H9 (cell line): ENCODE measurements at regions not wholly inside any gene's neighbourhood (a gene's known extent, or its start where the extent isn't known, plus 50 kb on each side); places are given as distances from the start of the nearest gene placed in this dataset.

ENCODE experiments used
- DNase-seq: peaks from one replicate; pipeline ENCODE4 v3.0.0-alpha.2; 2017
- H2AFZ ChIP-seq: one replicate; pipeline ENCODE4 v1.6.1; 2013; ENCODE audit warnings: mild to moderate bottlenecking, low read length, control low read depth, moderate library complexity
- H2AK5ac ChIP-seq: 2 replicates; pipeline ENCODE4 v1.6.1; 2013; ENCODE audit warnings: low read length, control low read depth, mixed read lengths; ENCODE audit not compliant: insufficient read length
- H2BK120ac ChIP-seq: one replicate; pipeline ENCODE4 v1.6.1; 2013; ENCODE audit warnings: low read depth, mild to moderate bottlenecking, low read length, control low read depth, inconsistent platforms; ENCODE audit not compliant: poor library complexity, severe bottlenecking
- H2BK12ac ChIP-seq: 2 replicates; pipeline ENCODE4 v1.6.1; 2013; ENCODE audit warnings: low read length, control low read depth, mixed read lengths, low read depth; ENCODE audit not compliant: insufficient read length
- H2BK15ac ChIP-seq: 2 replicates; pipeline ENCODE4 v1.6.1; 2013; ENCODE audit warnings: low read depth, low read length, control low read depth
- H2BK20ac ChIP-seq: one replicate; pipeline ENCODE4 v1.6.1; 2013; ENCODE audit warnings: low read depth, mild to moderate bottlenecking, low read length, control low read depth, inconsistent platforms; ENCODE audit not compliant: poor library complexity, severe bottlenecking
- H2BK5ac ChIP-seq: 2 replicates; pipeline ENCODE4 v1.6.1; 2013; ENCODE audit warnings: low read length, control low read depth, mixed read lengths; ENCODE audit not compliant: insufficient read length
- H3K14ac ChIP-seq: 2 replicates; pipeline ENCODE4 v1.6.1; 2013; ENCODE audit warnings: low read length, control low read depth; ENCODE audit not compliant: insufficient read depth
- H3K18ac ChIP-seq: 2 replicates; pipeline ENCODE4 v1.6.1; 2013; ENCODE audit warnings: low read depth, mild to moderate bottlenecking, mixed read lengths, low read length, control low read depth; ENCODE audit not compliant: insufficient read length
- H3K23ac ChIP-seq: 2 replicates; pipeline ENCODE4 v1.6.1; 2013; ENCODE audit warnings: low read length, control low read depth, mixed read lengths, low read depth; ENCODE audit not compliant: insufficient read length
- H3K23me2 ChIP-seq: 2 replicates; pipeline ENCODE4 v1.6.1; 2013; ENCODE audit warnings: low read depth, mild to moderate bottlenecking, mixed read lengths, low read length, control low read depth; ENCODE audit not compliant: insufficient read length, poor library complexity, severe bottlenecking
- H3K27ac ChIP-seq: 2 replicates; pipeline ENCODE4 v1.5.1; 2013; ENCODE audit warnings: low read length, control low read depth, mixed read lengths, low read depth; ENCODE audit not compliant: insufficient read length
- H3K27me3 ChIP-seq: 2 replicates; pipeline ENCODE4 v1.6.1; 2013; ENCODE audit warnings: low read length, control low read depth, inconsistent platforms; ENCODE audit not compliant: insufficient read depth
- H3K4ac ChIP-seq: 2 replicates; pipeline ENCODE4 v1.6.1; 2013; ENCODE audit warnings: low read depth, mild to moderate bottlenecking, control low read depth, inconsistent platforms, low read length, moderate library complexity
- H3K4me1 ChIP-seq: 2 replicates; pipeline ENCODE4 v1.6.1; 2013; ENCODE audit warnings: low read length, control low read depth, inconsistent platforms; ENCODE audit not compliant: insufficient read depth
- H3K4me2 ChIP-seq: 2 replicates; pipeline ENCODE4 v1.6.1; 2013; ENCODE audit warnings: low read length, control low read depth, mixed read lengths; ENCODE audit not compliant: insufficient read length, insufficient read depth
- H3K56ac ChIP-seq: 2 replicates; pipeline ENCODE4 v1.6.1; 2013; ENCODE audit warnings: low read depth, mild to moderate bottlenecking, mixed read lengths, low read length, control low read depth; ENCODE audit not compliant: insufficient read length
- H3K79me1 ChIP-seq: 2 replicates; pipeline ENCODE4 v1.6.1; 2013; ENCODE audit warnings: low read depth, mild to moderate bottlenecking, moderate library complexity, low read length, control low read depth, inconsistent platforms; ENCODE audit not compliant: insufficient read depth, poor library complexity, severe bottlenecking
- H3K79me2 ChIP-seq: 2 replicates; pipeline ENCODE4 v1.6.1; 2013; ENCODE audit warnings: low read length, control low read depth, inconsistent platforms; ENCODE audit not compliant: insufficient read depth
- H3K9ac ChIP-seq: 2 replicates; pipeline ENCODE4 v1.6.1; 2013; ENCODE audit warnings: low read length, control low read depth, mixed read lengths; ENCODE audit not compliant: insufficient read length; ENCODE audit errors: extremely low read depth
- H3K9me3 ChIP-seq: one replicate; pipeline ENCODE4 v1.6.1; 2013; ENCODE audit warnings: low read depth, low read length, inconsistent platforms; ENCODE audit not compliant: control insufficient read depth
- H3T11ph ChIP-seq: one replicate; pipeline ENCODE4 v1.6.1; 2013; ENCODE audit warnings: mild to moderate bottlenecking, low read length, control low read depth, inconsistent platforms
- H4K20me1 ChIP-seq: one replicate; pipeline ENCODE4 v1.6.1; 2013; ENCODE audit not compliant: control insufficient read depth, insufficient read length, insufficient read depth
- H4K5ac ChIP-seq: 2 replicates; pipeline ENCODE4 v1.6.1; 2013; ENCODE audit warnings: low read depth, mild to moderate bottlenecking, mixed read lengths, low read length, control low read depth; ENCODE audit not compliant: insufficient read length
- H4K8ac ChIP-seq: replicated peaks from 2 replicates; pipeline ENCODE4 v1.6.1; 2013; ENCODE audit warnings: low read length, control low read depth, mixed read lengths, low read depth; ENCODE audit not compliant: insufficient read length
- H4K91ac ChIP-seq: 2 replicates; pipeline ENCODE4 v1.6.1; 2013; ENCODE audit warnings: low read depth, mild to moderate bottlenecking, moderate library complexity, mixed read lengths, low read length, control low read depth; ENCODE audit not compliant: insufficient read length
- H3K27ac Mint-ChIP-seq, 3 experiments: 2 replicates in 2 of 3; 3 replicates in 1 of 3; pipeline ENCODE4 v1.8.0; 2020 to 2021; ENCODE audit warnings: mixed read lengths in 3 of 3, mild to moderate bottlenecking in 1 of 3, moderate library complexity in 1 of 3
- H3K27me3 Mint-ChIP-seq: 2 replicates; pipeline ENCODE4 v1.8.0; 2021; ENCODE audit warnings: low read depth, mild to moderate bottlenecking, moderate library complexity, mixed read lengths
- H3K36me3 Mint-ChIP-seq, 3 experiments: 2 replicates in 2 of 3; 3 replicates in 1 of 3; pipeline ENCODE4 v1.8.0; 2020 to 2021; ENCODE audit warnings: low read depth in 3 of 3, mixed read lengths in 3 of 3; ENCODE audit not compliant: insufficient read depth in 1 of 3
- H3K4me1 Mint-ChIP-seq, 2 experiments: 2 replicates each; pipeline ENCODE4 v1.8.0; 2020; ENCODE audit warnings: mixed read lengths in 2 of 2
- H3K4me3 Mint-ChIP-seq, 2 experiments: 2 replicates in 1 of 2; 3 replicates in 1 of 2; pipeline ENCODE4 v1.8.0; 2020 to 2021; ENCODE audit warnings: mild to moderate bottlenecking in 2 of 2, mixed read lengths in 2 of 2, moderate library complexity in 1 of 2
- H3K9me3 Mint-ChIP-seq, 2 experiments: 2 replicates in 1 of 2; 3 replicates in 1 of 2; pipeline ENCODE4 v1.8.0; 2020; ENCODE audit warnings: mild to moderate bottlenecking in 2 of 2, mixed read lengths in 2 of 2, moderate library complexity in 1 of 2
- TF ChIP-seq, protein P1 (sequence below): fragments of 200-600 bp; sonication (generic); conservative IDR thresholded peaks from 3 replicates; pipeline ENCODE4 v1.8.0; 2021; ENCODE audit warnings: antibody characterized with exemption, mild to moderate bottlenecking

DNA sequence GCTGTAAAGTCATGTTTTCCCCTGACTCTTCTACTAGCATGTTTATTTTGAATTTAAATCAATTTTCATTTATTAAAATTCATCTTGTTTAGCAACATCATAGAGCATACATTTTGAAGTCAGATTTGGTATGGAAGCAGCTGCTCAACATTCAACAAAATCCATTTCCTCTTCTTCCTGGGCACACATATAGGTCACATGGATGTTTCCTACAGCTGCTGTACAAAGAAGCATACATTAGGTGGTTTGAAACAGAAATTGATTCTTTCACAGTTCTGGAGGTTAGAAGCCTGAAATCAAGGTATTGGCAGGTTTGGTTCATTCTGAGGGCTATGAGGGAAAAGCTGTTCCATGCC lies 495.2 kb downstream of the RFPL4B start:
- H2BK20ac ChIP-seq: no peak overlapping the region
- no peak overlapping the region for H3K4ac ChIP-seq
- no peak overlapping the region for H4K91ac ChIP-seq
- H3K27me3 ChIP-seq: no peaks in the 10 kb centered on the region
- H3K23me2 ChIP-seq: no peaks in the 10 kb centered on the region
- H3K56ac ChIP-seq: no peak overlapping the region
- no peak for DNase-seq
- no peak overlapping the region for H2AFZ ChIP-seq
- no peak overlapping the region for H3K14ac ChIP-seq
- no peak overlapping the region for H3K9ac ChIP-seq
- no peaks in the 10 kb centered on the region for H3K9me3 ChIP-seq
- no peak overlapping the region for H3K23ac ChIP-seq
- Mint-ChIP-seq H3K4me3 (no peak overlapping the region), H3K4me1 (no peaks in the 10 kb centered on the region), H3K9me3 (no peaks in the 10 kb centered on the region; a peak in 1 of 5 replicates), H3K27me3 (no peaks in the 10 kb centered on the region), H3K27ac (no peak overlapping the region), H3K36me3 (peaks cover 0 to 4% (median 0%) of the 10 kb centered on the region in 3 experiments; a peak in 1 of 7 replicates)
- H3K4me2 ChIP-seq: no peak overlapping the region
- H4K20me1 ChIP-seq: no peaks in the 10 kb centered on the region
- H2BK12ac ChIP-seq: no peak overlapping the region
- no peaks in the 10 kb centered on the region for H3K79me2 ChIP-seq
- no peak overlapping the region for H4K5ac ChIP-seq
- no peak overlapping the region for H4K8ac ChIP-seq
- H3T11ph ChIP-seq: no peak overlapping the region
- TF ChIP-seq, protein P1, sequence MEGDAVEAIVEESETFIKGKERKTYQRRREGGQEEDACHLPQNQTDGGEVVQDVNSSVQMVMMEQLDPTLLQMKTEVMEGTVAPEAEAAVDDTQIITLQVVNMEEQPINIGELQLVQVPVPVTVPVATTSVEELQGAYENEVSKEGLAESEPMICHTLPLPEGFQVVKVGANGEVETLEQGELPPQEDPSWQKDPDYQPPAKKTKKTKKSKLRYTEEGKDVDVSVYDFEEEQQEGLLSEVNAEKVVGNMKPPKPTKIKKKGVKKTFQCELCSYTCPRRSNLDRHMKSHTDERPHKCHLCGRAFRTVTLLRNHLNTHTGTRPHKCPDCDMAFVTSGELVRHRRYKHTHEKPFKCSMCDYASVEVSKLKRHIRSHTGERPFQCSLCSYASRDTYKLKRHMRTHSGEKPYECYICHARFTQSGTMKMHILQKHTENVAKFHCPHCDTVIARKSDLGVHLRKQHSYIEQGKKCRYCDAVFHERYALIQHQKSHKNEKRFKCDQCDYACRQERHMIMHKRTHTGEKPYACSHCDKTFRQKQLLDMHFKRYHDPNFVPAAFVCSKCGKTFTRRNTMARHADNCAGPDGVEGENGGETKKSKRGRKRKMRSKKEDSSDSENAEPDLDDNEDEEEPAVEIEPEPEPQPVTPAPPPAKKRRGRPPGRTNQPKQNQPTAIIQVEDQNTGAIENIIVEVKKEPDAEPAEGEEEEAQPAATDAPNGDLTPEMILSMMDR: no peak
- no peak overlapping the region for H2BK120ac ChIP-seq
- no peak overlapping the region for H3K18ac ChIP-seq
- no peaks in the 10 kb centered on the region for H3K79me1 ChIP-seq
- H3K27ac ChIP-seq: no peak overlapping the region
- H3K4me1 ChIP-seq: no peaks in the 10 kb centered on the region
- H2BK15ac ChIP-seq: no peak overlapping the region
- no peak overlapping the region for H2AK5ac ChIP-seq
- no peak overlapping the region for H2BK5ac ChIP-seq
